HCT116 (cell line): ENCODE measurements at regions not wholly inside any gene's neighbourhood (a gene's known extent, or its start where the extent isn't known, plus 50 kb on each side); places are given as distances from the start of the nearest gene placed in this dataset.

Experiments used
- ATAC-seq: fragments of 200-7000 bp; cut with Tn5 transposase; 2 replicates; pipeline ENCODE4 v1.9.1; 2020; ENCODE audit warnings: mild to moderate bottlenecking, moderate library complexity
- BruUV-seq: library from RNA; stranded (reverse); fragments of 400-500 nt; replicated peaks from 2 replicates; lab custom pipeline; 2021; lab: Mats Ljungman, UMichigan
- CTCF ChIA-PET: fragments of 300-600 bp; sonication (Branson Sonifier 250); formaldehyde crosslinking; loops from one replicate; lab custom pipeline; 2021; ENCODE audit warnings: antibody characterized with exemption; lab: Charles Lee
- POLR2A ChIA-PET: fragments of 300-600, 350-600 bp; sonication (Branson Sonifier 250); formaldehyde crosslinking; loops from one replicate; lab custom pipeline; 2021; ENCODE audit warnings: antibody characterized with exemption; lab: Charles Lee
- RAD21 ChIA-PET, 2 experiments: fragments of 300-600 bp; sonication (Branson Sonifier 250); formaldehyde crosslinking; loops; one replicate each; lab custom pipeline; 2023; ENCODE audit warnings: low total read pairs in 2 of 2; ENCODE audit not compliant: uncharacterized antibody in 2 of 2, unreplicated experiment in 2 of 2, low non-redundant PET in 1 of 2; lab: Charles Lee
- DNase-seq: peaks from one replicate; pipeline ENCODE4 v3.0.0-alpha.2; 2010; ENCODE audit warnings: low read depth, low spot score
- H2AFZ ChIP-seq: fragments of 200-600 bp; shearing (Covaris generic), sonication (generic); 2 replicates; pipeline ENCODE4 v1.6.1; 2017; ENCODE audit warnings: low read depth, mixed run types, mixed read lengths, antibody characterized with exemption, low read length; ENCODE audit not compliant: poor library complexity, severe bottlenecking
- H3K27ac ChIP-seq: 2 replicates; pipeline ENCODE4 v1.5.1; 2012; ENCODE audit warnings: low read depth, low read length
- H3K27me3 ChIP-seq: fragments of 200-600 bp; sonication (generic); 2 replicates; pipeline ENCODE4 v1.6.1; 2016; ENCODE audit warnings: mixed run types, low read length, mixed read lengths; ENCODE audit not compliant: insufficient read depth
- H3K36me3 ChIP-seq, 2 experiments: fragments of 200-500 bp in 1 of 2; fragments of 200-600 bp in 1 of 2; sonication (Bioruptor generic) in 1 of 2; sonication (generic) in 1 of 2; 2 replicates each; pipeline versions ENCODE4 v1.5.1 to v1.6.1; 2014 to 2016; ENCODE audit warnings: low read length in 2 of 2, inconsistent platforms in 1 of 2, mixed read lengths in 1 of 2, mixed run types in 1 of 2; ENCODE audit not compliant: insufficient read depth in 2 of 2, control insufficient read depth in 1 of 2
- H3K4me1 ChIP-seq, 2 experiments: fragments of 200-600 bp in 1 of 2; sonication (generic) in 1 of 2; 2 replicates each; pipeline versions ENCODE4 v1.5.1 to v1.6.1; 2012 to 2017; ENCODE audit warnings: low read length in 2 of 2, inconsistent platforms in 1 of 2, mild to moderate bottlenecking in 1 of 2, mixed read lengths in 1 of 2, mixed run types in 1 of 2, moderate library complexity in 1 of 2; ENCODE audit not compliant: insufficient read depth in 2 of 2, control insufficient read depth in 1 of 2
- H3K4me2 ChIP-seq: fragments of 200-600 bp; sonication (generic); 2 replicates; pipeline ENCODE4 v1.6.1; 2017; ENCODE audit warnings: mixed run types, low read length, mixed read lengths
- H3K4me3 ChIP-seq, 2 experiments: fragments of 200-600 bp in 1 of 2; sonication (generic) in 1 of 2; replicated peaks in 1 of 2; 2 replicates each; pipeline ENCODE4 v1.5.1; 2011 to 2016; ENCODE audit warnings: low read length in 2 of 2, control low read depth in 1 of 2, low read depth in 1 of 2, mild to moderate bottlenecking in 1 of 2, mixed read lengths in 1 of 2, mixed run types in 1 of 2
- H3K79me2 ChIP-seq: fragments of 200-600 bp; sonication (generic); 2 replicates; pipeline ENCODE4 v1.6.1; 2017; ENCODE audit warnings: mild to moderate bottlenecking, mixed run types, low read length, moderate library complexity, mixed read lengths; ENCODE audit not compliant: insufficient read depth
- H3K9ac ChIP-seq: fragments of 200-600 bp; sonication (generic); 2 replicates; pipeline ENCODE4 v1.6.1; 2016; ENCODE audit warnings: low read length, mixed read lengths
- H3K9me2 ChIP-seq: fragments of 200-600 bp; sonication (generic), shearing (Covaris generic); 2 replicates; pipeline ENCODE4 v1.6.1; 2017; ENCODE audit warnings: mixed run types, mild to moderate bottlenecking, moderate library complexity; ENCODE audit not compliant: insufficient read depth
- H3K9me3 ChIP-seq, 2 experiments: fragments of 200-500 bp in 1 of 2; fragments of 200-600 bp in 1 of 2; sonication (Bioruptor generic) in 1 of 2; sonication (generic) in 1 of 2; 2 replicates each; pipeline ENCODE4 v1.6.1; 2014 to 2017; ENCODE audit warnings: low read length in 2 of 2, mixed read lengths in 2 of 2, inconsistent platforms in 1 of 2, low read depth in 1 of 2, mild to moderate bottlenecking in 1 of 2, mixed run types in 1 of 2, moderate library complexity in 1 of 2; ENCODE audit not compliant: control insufficient read depth in 1 of 2, insufficient read depth in 1 of 2
- H4K20me1 ChIP-seq: fragments of 200-600 bp; sonication (generic), shearing (Covaris generic); 2 replicates; pipeline ENCODE4 v1.6.1; 2017; ENCODE audit warnings: mixed run types, mild to moderate bottlenecking, moderate library complexity; ENCODE audit not compliant: insufficient read depth
- CBX3 ChIP-seq: IDR thresholded peaks from 2 replicates; pipeline ENCODE4 v1.6.1; 2012; ENCODE audit warnings: low read depth
- CEBPB ChIP-seq: IDR thresholded peaks from 2 replicates; pipeline ENCODE4 v1.6.1; 2012; ENCODE audit warnings: low read depth
- EGR1 ChIP-seq: IDR thresholded peaks from 2 replicates; pipeline ENCODE4 v1.6.1; 2012; ENCODE audit warnings: low read depth
- EZH2phosphoT487 ChIP-seq: fragments of 200-600 bp; IDR thresholded peaks from 2 replicates; pipeline ENCODE4 v1.6.1; 2018; ENCODE audit warnings: antibody characterized with exemption, borderline replicate concordance
- POLR2A ChIP-seq: IDR thresholded peaks from 2 replicates; pipeline ENCODE4 v1.7.0; 2011; ENCODE audit warnings: borderline replicate concordance; ENCODE audit not compliant: insufficient read depth, insufficient read length; ENCODE audit errors: extremely low read depth
- RAD21 ChIP-seq: IDR thresholded peaks from 2 replicates; pipeline ENCODE4 v1.6.1; 2012; ENCODE audit warnings: low read depth, mild to moderate bottlenecking
- SIN3A ChIP-seq: IDR thresholded peaks from 2 replicates; pipeline ENCODE4 v1.6.1; 2012; ENCODE audit warnings: low read depth
- SP1 ChIP-seq: IDR thresholded peaks from 2 replicates; pipeline ENCODE4 v1.6.1; 2012; ENCODE audit warnings: low read depth
- SRF ChIP-seq: IDR thresholded peaks from 2 replicates; pipeline ENCODE4 v1.6.1; 2012; ENCODE audit warnings: low read depth
- YY1 ChIP-seq: IDR thresholded peaks from 2 replicates; pipeline ENCODE4 v1.6.1; 2011; ENCODE audit warnings: low read length, low read depth, moderate library complexity, mild to moderate bottlenecking; ENCODE audit not compliant: insufficient replicate concordance; ENCODE audit errors: extremely low read depth
- ZFX ChIP-seq: fragments of 450-650 bp; IDR thresholded peaks from 2 replicates; pipeline ENCODE4 v1.6.1; 2017
- ZNF274 ChIP-seq: fragments of 200-500 bp; sonication (Bioruptor generic); IDR thresholded peaks from 2 replicates; pipeline ENCODE4 v1.6.1; 2014; ENCODE audit warnings: mild to moderate bottlenecking, low read depth, low read length, inconsistent platforms
- intact Hi-C: fragments of 100-400 bp; cut with micrococcal nuclease; formaldehyde crosslinking; loops from 2 replicates; pipeline ENCODE4 v1.10.0; 2022
- TF ChIP-seq, protein P1 (sequence below): IDR thresholded peaks from 2 replicates; pipeline ENCODE4 v1.6.1; 2012
- TF ChIP-seq, protein P2 (sequence below): IDR thresholded peaks from 2 replicates; pipeline ENCODE4 v1.6.1; 2012; ENCODE audit warnings: low read depth

DNA sequence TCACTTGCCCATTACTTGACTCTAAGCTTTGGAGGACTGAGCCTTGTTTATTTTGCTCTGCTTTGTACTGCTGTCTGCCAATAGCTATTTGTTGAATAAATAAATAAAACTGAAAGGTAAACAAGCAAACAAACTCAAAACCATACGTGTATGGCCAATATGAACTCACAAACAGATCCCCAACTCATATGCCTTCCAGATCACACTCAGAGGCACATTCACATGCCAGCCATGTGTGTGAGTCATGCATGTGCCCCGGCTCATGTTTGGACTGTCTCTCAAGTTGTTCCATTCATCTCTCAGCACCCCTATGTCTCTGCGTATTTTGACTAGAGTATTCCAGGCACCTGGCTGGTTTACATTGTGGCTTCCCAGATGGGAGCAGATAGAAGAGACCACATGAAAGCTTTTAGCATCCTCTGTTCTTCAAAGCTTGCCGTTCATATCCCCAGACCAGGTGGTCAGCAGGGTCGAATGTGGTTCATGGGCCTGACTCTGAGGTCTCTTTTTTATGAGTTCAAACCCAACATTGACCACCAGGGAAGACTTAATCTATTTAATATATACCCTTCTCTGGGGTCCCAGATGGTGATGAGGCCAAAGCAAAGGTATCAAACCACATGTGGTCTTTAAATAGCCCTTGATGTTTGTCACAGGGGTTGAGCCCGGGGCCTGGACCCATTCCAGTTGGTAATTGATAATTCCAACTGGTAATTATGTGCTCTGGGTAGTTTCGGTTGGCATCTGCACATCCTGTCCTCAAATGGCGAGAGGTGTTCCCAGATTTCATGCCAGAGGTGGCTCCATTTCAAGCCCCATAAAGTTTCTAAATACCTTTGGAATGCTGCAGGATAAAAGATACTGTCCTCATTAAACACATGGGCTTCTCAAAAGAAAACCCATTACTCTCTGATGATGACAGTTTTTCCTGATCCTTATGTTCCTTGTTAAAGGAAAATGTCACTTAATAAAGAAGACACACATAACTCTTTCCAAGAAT lies 287.3 kb upstream of the MAF start:
- peaks cover 48 to 54% of the 10 kb centered on the region in 2 experiments; a peak in 2 of 4 replicates for H3K9me3 ChIP-seq
- POLR2A ChIA-PET = no interaction called here
- no peak overlapping the region for H3K27ac ChIP-seq
- no peak overlapping the region for H3K4me2 ChIP-seq
- no peak overlapping the region for H3K9ac ChIP-seq
- H3K79me2 ChIP-seq = no peaks in the 10 kb centered on the region
- no peak overlapping the region for H2AFZ ChIP-seq
- no peaks in the 10 kb centered on the region for H3K4me1 ChIP-seq
- no peaks in the 10 kb centered on the region for H3K36me3 ChIP-seq
- H3K4me3 ChIP-seq = no peak overlapping the region
- H3K9me2 ChIP-seq = no peaks in the 10 kb centered on the region
- H3K27me3 ChIP-seq = no peaks in the 10 kb centered on the region
- no peak for ATAC-seq
- TF ChIP-seq YY1 (no peak), EGR1 (no peak), ZNF274 (no peak), SP1 (no peak), ZFX (no peak), RAD21 (no peak), POLR2A (no peak), EZH2phosphoT487 (no peak), SIN3A (no peak)
- TF ChIP-seq, protein P1, sequence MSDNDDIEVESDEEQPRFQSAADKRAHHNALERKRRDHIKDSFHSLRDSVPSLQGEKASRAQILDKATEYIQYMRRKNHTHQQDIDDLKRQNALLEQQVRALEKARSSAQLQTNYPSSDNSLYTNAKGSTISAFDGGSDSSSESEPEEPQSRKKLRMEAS = no peak
- TF ChIP-seq, all 23 proteins: peak for 0
- no TSS peak for BruUV-seq
- CTCF ChIA-PET = no interaction called here
- RAD21 ChIA-PET = no interaction called here
- H4K20me1 ChIP-seq = no peaks in the 10 kb centered on the region
- DNase-seq = no peak
- intact Hi-C loops = no loop called here

DNA sequence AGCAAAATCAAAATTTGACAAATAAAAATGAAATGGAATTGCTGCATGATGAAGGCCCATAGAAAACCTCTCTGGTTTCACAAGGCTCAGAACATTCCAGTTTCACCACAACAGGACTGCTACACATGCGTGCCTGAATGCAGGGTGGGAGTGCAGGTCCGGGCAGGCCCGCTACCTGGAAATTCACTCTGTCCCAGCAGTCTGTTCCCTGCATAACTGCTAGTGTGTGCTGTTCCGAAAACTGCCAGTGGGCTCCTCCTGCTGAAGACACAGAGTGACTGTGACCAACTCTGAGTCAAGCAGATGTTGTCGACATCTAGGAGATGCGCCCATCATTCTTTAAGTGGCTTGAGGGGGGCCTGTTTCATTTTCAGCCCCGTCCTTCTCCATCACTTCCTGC lies 284.8 kb upstream of the MAF start:
- H3K27ac ChIP-seq = no peak overlapping the region
- ATAC-seq (no peak), DNase-seq (no peak)
- no peak overlapping the region for H2AFZ ChIP-seq
- H3K9me2 ChIP-seq = no peaks in the 10 kb centered on the region
- TF ChIP-seq CBX3 = no peak
- TF ChIP-seq, protein P2, sequence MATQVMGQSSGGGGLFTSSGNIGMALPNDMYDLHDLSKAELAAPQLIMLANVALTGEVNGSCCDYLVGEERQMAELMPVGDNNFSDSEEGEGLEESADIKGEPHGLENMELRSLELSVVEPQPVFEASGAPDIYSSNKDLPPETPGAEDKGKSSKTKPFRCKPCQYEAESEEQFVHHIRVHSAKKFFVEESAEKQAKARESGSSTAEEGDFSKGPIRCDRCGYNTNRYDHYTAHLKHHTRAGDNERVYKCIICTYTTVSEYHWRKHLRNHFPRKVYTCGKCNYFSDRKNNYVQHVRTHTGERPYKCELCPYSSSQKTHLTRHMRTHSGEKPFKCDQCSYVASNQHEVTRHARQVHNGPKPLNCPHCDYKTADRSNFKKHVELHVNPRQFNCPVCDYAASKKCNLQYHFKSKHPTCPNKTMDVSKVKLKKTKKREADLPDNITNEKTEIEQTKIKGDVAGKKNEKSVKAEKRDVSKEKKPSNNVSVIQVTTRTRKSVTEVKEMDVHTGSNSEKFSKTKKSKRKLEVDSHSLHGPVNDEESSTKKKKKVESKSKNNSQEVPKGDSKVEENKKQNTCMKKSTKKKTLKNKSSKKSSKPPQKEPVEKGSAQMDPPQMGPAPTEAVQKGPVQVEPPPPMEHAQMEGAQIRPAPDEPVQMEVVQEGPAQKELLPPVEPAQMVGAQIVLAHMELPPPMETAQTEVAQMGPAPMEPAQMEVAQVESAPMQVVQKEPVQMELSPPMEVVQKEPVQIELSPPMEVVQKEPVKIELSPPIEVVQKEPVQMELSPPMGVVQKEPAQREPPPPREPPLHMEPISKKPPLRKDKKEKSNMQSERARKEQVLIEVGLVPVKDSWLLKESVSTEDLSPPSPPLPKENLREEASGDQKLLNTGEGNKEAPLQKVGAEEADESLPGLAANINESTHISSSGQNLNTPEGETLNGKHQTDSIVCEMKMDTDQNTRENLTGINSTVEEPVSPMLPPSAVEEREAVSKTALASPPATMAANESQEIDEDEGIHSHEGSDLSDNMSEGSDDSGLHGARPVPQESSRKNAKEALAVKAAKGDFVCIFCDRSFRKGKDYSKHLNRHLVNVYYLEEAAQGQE = no peak
- TF ChIP-seq POLR2A = no peak
- TF ChIP-seq CEBPB = no peak
- no peak for TF ChIP-seq SRF
- H3K79me2 ChIP-seq = no peaks in the 10 kb centered on the region
- BruUV-seq = no TSS peak
- H3K27me3 ChIP-seq = no peaks in the 10 kb centered on the region
- H3K36me3 ChIP-seq = no peaks in the 10 kb centered on the region
- peaks cover 36 to 49% of the 10 kb centered on the region in 2 experiments; a peak in 2 of 4 replicates for H3K9me3 ChIP-seq
- ChIA-PET POLR2A (no interaction called here), CTCF (no interaction called here), RAD21 (no interaction called here)
- H4K20me1 ChIP-seq = no peaks in the 10 kb centered on the region
- no peak overlapping the region for H3K4me3 ChIP-seq
- H3K4me1 ChIP-seq = no peaks in the 10 kb centered on the region
- no peak overlapping the region for H3K9ac ChIP-seq
- no peak overlapping the region for H3K4me2 ChIP-seq
- intact Hi-C loops = no loop called here
